SHP77 (cell line): ENCODE measurements at regions not wholly inside any gene's neighbourhood (a gene's known extent, or its start where the extent isn't known, plus 50 kb on each side); places are given as distances from the start of the nearest gene placed in this dataset.

Experiments
- DNase-seq, 2 experiments: peaks; one replicate each; lab custom pipeline; 2025; lab: John Stamatoyannopoulos, UW

DNA sequence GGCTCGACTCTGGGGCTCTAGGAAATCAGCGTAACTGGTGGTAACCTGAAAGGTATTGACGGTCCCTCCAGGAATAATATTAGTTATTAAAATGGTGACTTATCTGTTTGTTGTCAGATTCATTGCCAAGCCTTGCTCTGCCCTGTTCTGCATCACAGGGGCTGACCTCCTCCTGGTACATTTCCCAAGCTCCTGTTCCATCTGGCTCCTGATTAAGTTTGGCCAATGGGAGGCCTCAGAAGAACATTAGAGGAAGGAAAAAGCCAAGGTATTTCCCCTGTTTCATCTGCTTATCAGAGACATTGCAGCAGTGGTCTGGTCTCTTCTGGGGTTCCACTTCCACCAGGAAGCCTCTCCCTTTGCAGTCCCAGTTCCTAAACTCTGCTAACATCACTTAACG lies 527.0 kb downstream of the TNS1 start:
- no peak for DNase-seq

- DNase-seq, result no peak
Observed at GRCh38 chr2:217475101-217475500, 527.7 kb downstream of the TNS1 start.

- DNase-seq, result no peak
Observed at GRCh38 chr2:217471319-217471718, 531.5 kb downstream of the TNS1 start.

DNA sequence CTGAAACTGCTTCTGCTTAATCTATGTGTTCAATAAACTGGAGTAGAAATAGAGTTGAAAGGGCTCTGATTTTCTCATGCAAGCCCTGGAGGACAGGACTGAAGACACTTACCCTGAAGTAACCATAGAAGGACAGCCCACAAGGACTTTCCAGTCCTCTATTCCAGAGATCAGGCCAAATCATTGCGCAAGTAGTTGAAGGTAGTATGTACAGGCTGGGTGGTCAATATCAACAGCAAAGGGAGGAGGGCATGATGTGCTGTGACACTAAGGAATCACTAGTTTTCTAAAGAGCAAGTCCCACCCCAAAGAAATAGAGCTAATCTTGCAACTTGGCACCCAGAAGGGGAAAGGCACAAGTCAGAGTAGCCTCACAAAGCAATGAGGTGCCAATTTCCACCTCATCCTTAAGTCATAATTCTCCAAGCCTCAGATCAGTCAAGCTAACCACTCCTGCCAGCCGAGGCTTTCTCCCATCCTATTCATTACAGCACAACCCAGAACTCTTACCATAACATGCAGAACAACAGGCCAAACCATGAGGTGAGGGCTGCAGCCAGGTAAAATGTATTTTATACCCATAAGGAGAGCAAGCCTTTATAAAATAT lies 533.5 kb downstream of the TNS1 start:
- DNase-seq, result no peak

- DNase-seq, result no peak
Observed at GRCh38 chr2:217468042-217468830, 534.6 kb downstream of the TNS1 start.

DNA sequence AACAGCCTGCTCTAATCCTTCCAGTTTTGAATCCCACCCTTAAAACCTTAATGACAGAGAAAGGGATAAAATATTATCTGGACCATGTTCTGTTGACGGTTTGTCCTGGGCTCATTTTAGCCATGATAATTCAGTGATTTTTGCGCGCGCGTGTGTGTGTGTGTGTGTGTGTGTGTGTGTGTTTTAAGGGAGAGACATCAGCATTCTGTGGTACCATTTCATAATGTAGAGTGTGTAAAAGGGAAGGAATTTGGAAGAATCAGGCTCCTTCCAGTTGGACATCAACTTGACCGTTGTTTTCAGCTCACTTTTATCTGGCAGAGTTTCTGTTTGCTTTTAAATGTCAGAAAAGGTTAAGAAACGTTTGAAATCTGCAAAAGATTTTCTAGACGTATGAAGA lies 535.5 kb downstream of the TNS1 start:
- no peak for DNase-seq

GRCh38 chr2:217466805-217467204 lies 536.0 kb downstream of the TNS1 start:
- DNase-seq, result no peak

DNA sequence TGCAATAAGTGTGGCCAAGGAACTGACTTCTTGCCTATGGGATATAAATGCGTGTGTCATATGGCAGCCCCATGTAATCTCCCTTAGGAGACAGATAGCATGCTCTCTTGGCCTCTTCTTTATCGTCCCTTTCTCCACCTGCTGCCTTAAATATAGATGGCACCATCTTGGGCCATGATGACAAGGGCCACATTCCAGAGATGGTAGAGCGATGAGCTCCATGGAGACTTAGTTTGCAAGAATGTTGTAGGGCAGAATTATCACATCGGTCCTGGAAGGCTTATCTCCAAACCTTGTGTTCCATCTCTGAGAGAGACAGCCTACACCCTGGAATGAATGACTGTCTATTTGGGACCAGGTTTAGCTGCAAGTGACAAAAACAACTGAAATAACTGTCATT lies 536.7 kb downstream of the TNS1 start:
- no peak for DNase-seq

- no peak for DNase-seq
Observed at GRCh38 chr2:217465100-217465499, 537.7 kb downstream of the TNS1 start.

- DNase-seq, result no peak
Observed at GRCh38 chr2:217463402-217464075, 539.3 kb downstream of the TNS1 start.

DNA sequence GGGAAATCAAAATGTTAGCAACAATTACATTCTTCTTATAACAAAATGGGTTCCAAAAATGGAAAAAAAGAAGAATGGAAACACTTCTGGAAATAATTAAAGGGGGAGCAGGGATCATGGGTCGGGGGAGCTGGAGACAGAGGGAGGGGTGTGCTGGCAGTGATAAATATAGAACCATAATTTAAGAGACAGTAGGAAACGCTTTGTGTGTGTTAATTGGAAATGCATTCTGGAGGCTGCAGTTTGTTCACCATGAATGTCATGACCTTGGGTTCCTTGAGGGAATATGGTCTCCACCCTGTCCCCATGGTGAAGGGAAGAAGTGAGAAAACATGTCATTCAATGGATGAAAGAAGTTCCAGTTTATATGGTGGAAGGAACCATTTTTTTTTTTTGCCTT lies 540.7 kb downstream of the TNS1 start:
- DNase-seq, result no peak

GRCh38 chr2:217461674-217462073 lies 541.1 kb downstream of the TNS1 start:
- DNase-seq, result no peak

GRCh38 chr2:217459680-217460405 lies 543.0 kb downstream of the TNS1 start:
- no peak for DNase-seq

DNA sequence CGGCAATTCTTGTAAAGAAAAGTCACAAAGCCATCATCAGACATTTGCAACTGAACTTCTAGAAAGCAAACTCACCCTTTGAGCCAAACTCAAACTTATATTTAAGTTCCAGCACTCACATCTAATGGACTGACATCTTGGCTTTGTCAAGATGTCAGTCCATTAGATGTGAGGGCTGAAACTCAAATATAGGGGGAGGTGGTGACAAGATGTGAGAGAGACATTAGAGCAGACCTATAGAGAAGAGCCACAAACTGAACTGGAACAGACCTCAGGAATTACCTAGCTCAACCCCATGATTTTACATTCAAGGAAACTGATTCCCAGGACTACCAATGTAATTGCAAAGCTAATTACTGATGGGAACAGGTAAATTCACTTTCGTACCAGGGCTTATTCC lies 543.8 kb downstream of the TNS1 start:
- no peak for DNase-seq

- DNase-seq, result no peak
Observed at GRCh38 chr2:217456016-217456415, 546.8 kb downstream of the TNS1 start.

- no peak for DNase-seq
Observed at GRCh38 chr2:217452928-217453327, 549.9 kb downstream of the TNS1 start.

DNA sequence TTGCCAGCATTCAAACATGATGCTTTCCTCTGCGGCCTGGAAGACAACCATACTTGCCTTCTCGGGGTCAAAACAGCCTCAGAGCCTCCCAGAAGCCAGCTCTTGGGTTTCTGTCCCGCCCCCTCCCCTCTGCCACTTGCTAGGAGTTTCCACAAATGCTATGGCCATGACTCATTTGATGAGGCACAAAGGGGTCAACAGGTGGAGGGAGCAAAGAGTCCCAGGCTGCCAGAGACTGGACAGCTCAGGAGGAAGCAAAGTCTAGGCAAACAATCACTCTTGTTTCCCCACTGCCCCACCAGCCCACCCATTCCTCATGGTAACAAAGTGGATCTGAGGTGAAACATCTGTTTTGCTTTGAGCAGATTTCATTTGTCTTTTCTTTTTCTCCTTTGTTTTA lies 551.1 kb downstream of the TNS1 start:
- no peak for DNase-seq

DNA sequence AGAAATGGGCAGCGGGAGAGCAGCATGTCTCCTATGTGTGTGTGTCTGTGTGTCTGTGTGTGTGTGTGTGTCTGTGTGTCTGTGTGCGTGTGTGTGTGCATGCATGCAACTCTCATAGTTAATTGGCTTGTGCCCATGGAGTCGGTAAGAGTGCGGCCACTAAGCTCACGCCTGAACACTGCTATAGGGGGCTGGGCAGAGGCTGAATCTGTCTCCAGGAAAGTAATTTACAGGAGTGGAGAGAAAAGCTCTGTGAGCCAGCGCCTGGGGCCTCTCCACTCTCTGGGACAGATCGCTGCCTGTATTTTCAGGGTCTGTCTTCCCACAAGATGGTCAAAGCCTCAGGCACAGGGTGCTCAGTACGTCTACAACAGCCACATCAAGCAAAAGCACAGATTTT lies 553.4 kb downstream of the TNS1 start:
- DNase-seq, result no peak

GRCh38 chr2:217448860-217449259 lies 553.9 kb downstream of the TNS1 start:
- no peak for DNase-seq

DNA sequence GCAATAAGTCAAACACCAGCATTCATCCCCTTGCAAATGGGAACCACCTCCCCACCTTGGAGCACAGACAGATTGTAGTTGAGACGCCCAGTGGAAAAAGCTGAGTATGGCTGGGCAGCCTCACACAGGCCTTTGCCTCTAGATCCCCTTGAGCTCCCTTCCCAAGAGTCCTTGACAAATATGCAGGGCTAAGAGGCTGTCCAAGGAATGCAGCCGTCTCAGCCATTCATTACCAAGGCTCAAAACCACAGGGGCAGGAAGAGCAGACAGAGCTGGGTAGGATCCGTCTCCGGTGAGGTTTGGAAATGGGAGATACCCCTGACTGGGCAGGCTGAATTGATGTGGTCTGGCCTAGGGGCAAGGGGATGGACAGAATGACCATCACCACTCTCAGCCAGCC lies 557.1 kb downstream of the TNS1 start:
- DNase-seq, result no peak

- no peak for DNase-seq
Observed at GRCh38 chr2:217444932-217445331, 557.9 kb downstream of the TNS1 start.

GRCh38 chr2:217444509-217444908 lies 558.3 kb downstream of the TNS1 start:
- no peak for DNase-seq

GRCh38 chr2:217443601-217444000 lies 559.2 kb downstream of the TNS1 start:
- no peak for DNase-seq
